HG03571 (cell line): ENCODE measurements at regions not wholly inside any gene's neighbourhood (a gene's known extent, or its start where the extent isn't known, plus 50 kb on each side); places are given as distances from the start of the nearest gene placed in this dataset.

Experiments used
- ATAC-seq: cut with Tn5 transposase; IDR thresholded peaks from one replicate; pipeline ENCODE4 v1.9.1; 2021; ENCODE audit not compliant: unreplicated experiment

- no peak for ATAC-seq
Measured at GRCh38 chr2:157935378-157935906, 59.3 kb upstream of the ACVR1 start.

- ATAC-seq: no peak
Measured at GRCh38 chr2:157934684-157935377, 58.7 kb upstream of the ACVR1 start.

GRCh38 chr2:157933160-157933920 is 57.2 kb upstream of the ACVR1 start:
- no peak for ATAC-seq

- ATAC-seq: no peak
Measured at GRCh38 chr2:157932480-157933159, 56.5 kb upstream of the ACVR1 start.

GRCh38 chr2:157931542-157931941 is 55.4 kb upstream of the ACVR1 start:
- no peak for ATAC-seq

GRCh38 chr2:157930728-157931127 is 54.6 kb upstream of the ACVR1 start:
- ATAC-seq: no peak

GRCh38 chr2:157929871-157930667 is 53.9 kb upstream of the ACVR1 start:
- no peak for ATAC-seq

- ATAC-seq: no peak
Measured at GRCh38 chr2:157928372-157928771, 52.2 kb upstream of the ACVR1 start.

- no peak for ATAC-seq
Measured at GRCh38 chr2:157927155-157927554, 51.0 kb upstream of the ACVR1 start.
